ENCODE measurements at regions not wholly inside any gene's neighbourhood (a gene's known extent, or its start where the extent isn't known, plus 50 kb on each side); places are given as distances from the start of the nearest gene placed in this dataset.

GRCh38 chr2:204445149-204445548 is 100.1 kb upstream of the PARD3B start:
- no peak for ATAC-seq
- no peak for FAIRE-seq

GRCh38 chr2:204447722-204448121 is 97.6 kb upstream of the PARD3B start:
- TF ChIP-seq ZC3H11A (IDR thresholded peaks at IDR 0.05): no peak
- TF ChIP-seq ZNF302 (CRISPR knock-in tag; IDR thresholded peaks at IDR 0.05): no peak
- TF ChIP-seq HDAC2 (IDR thresholded peaks at IDR 0.05): no peak
- no peak for TF ChIP-seq GATA3 (IDR thresholded peaks at IDR 0.05; ENCODE audit: borderline replicate concordance)
- no peak for TF ChIP-seq MAZ (IDR thresholded peaks at IDR 0.05; ENCODE audit: borderline replicate concordance, low read depth, low read length)
- TF ChIP-seq EP300 (IDR thresholded peaks at IDR 0.05): no peak
- TF ChIP-seq HOXB13 (CRISPR knock-in tag; IDR thresholded peaks at IDR 0.05; ENCODE audit: low read depth): no peak
- TF ChIP-seq BCL3 (IDR thresholded peaks at IDR 0.05): no peak
- no peak for TF ChIP-seq POLR2AphosphoS2 (conservative IDR thresholded peaks at IDR 0.05; ENCODE audit: low read length)
- no peak for TF ChIP-seq MAFK (IDR thresholded peaks at IDR 0.05; ENCODE audit: partially characterized antibody)
- no peak for TF ChIP-seq BHLHE40 (IDR thresholded peaks at IDR 0.05; ENCODE audit: low read depth, low read length)
- TF ChIP-seq FOXS1 (CRISPR knock-in tag; IDR thresholded peaks at IDR 0.05): no peak
- TF ChIP-seq EHMT2 (IDR thresholded peaks at IDR 0.05; ENCODE audit: low read depth): no peak
- no peak for TF ChIP-seq MAX (IDR thresholded peaks at IDR 0.05)
- 16% methylated on average over 2 of the region's 2 CpGs for WGBS (ENCODE audit: missing lambda C conversion rate)
- no peak for FAIRE-seq
- ATAC-seq: no peak
- POLR2A ChIA-PET: no interaction called here
- no peak for DNase-seq (ENCODE audit: low read depth in 1 of 2, low spot score in 1 of 2)
- CTCF ChIA-PET: interaction anchor here (1.4 kb wide), 1 partner anchor 28 kb away, joined by 3 read pairs; no protein-coding TSS in a partner anchor
- Histone ChIP-seq H3K9me3 (no peaks in the 10 kb centered on the region), H3K4me1 (peaks cover 12% of the 10 kb centered on the region), H3K4me3 (no peak overlapping the region), H3K27ac (no peak overlapping the region), H3K4me2 (no peak overlapping the region)

More at GRCh38 chr2:204445149-204445548, 100.1 kb upstream of the PARD3B start:
- WGBS (ENCODE audit: missing lambda C conversion rate): 27% methylated on average over 3 of the region's 3 CpGs
- Histone ChIP-seq H3K4me2 (no peak overlapping the region), H3K4me1 (no peaks in the 10 kb centered on the region), H3K4me3 (no peak overlapping the region), H3K9me3 (no peaks in the 10 kb centered on the region), H3K27ac (no peak overlapping the region)
- POLR2A ChIA-PET: no interaction called here
- CTCF ChIA-PET: no interaction called here
- TF ChIP-seq REST (IDR thresholded peaks at IDR 0.05) (no peak), POLR2AphosphoS2 (conservative IDR thresholded peaks at IDR 0.05; ENCODE audit: low read length) (no peak), TP53 (CRISPR knock-in tag; IDR thresholded peaks at IDR 0.05) (no peak), JUNB (IDR thresholded peaks at IDR 0.05) (no peak), MYC (IDR thresholded peaks at IDR 0.05; ENCODE audit: borderline replicate concordance, low read length) (no peak), FOSL2 (IDR thresholded peaks at IDR 0.05) (no peak), FOSL2 (CRISPR knock-in tag; IDR thresholded peaks at IDR 0.05) (no peak), HOXA7 (CRISPR knock-in tag; IDR thresholded peaks at IDR 0.05) (no peak), EHMT2 (IDR thresholded peaks at IDR 0.05; ENCODE audit: low read depth) (no peak), FOXS1 (CRISPR knock-in tag; IDR thresholded peaks at IDR 0.05) (no peak), SREBF2 (IDR thresholded peaks at IDR 0.05) (no peak), ZFP36 (IDR thresholded peaks at IDR 0.05; ENCODE audit: borderline replicate concordance, partially characterized antibody) (no peak), NFE2L2 (conservative IDR thresholded peaks at IDR 0.05; ENCODE audit: low read length) (no peak), FOSB (CRISPR knock-in tag; IDR thresholded peaks at IDR 0.05) (no peak), TFCP2L1 (CRISPR knock-in tag; IDR thresholded peaks at IDR 0.05) (no peak), USF2 (IDR thresholded peaks at IDR 0.05) (no peak), BCL3 (IDR thresholded peaks at IDR 0.05) (no peak)
- no peak for DNase-seq (ENCODE audit: low read depth in 1 of 2, low spot score in 1 of 2)
